Retinal pigment epithelial cell (primary cell): ENCODE measurements at regions not wholly inside any gene's neighbourhood (a gene's known extent, or its start where the extent isn't known, plus 50 kb on each side); places are given as distances from the start of the nearest gene placed in this dataset.
A peak's percentile ranks its signal among the peaks of the same experiment; 100 is the strongest.

Experiments used
- DNase-seq: peaks from one replicate; pipeline ENCODE4 v3.0.0-alpha.2; 2010; ENCODE audit warnings: low read depth
- H3K4me3 ChIP-seq: 2 replicates; pipeline ENCODE4 v1.5.1; 2011; ENCODE audit warnings: mild to moderate bottlenecking, low read length, control low read depth, moderate library complexity
- CTCF ChIP-seq: conservative IDR thresholded peaks from 2 replicates; pipeline ENCODE4 v1.5.1; 2011; ENCODE audit warnings: low read depth, low read length, control low read depth, inconsistent platforms

- no peak for DNase-seq
- no peak overlapping the region for H3K4me3 ChIP-seq
- TF ChIP-seq CTCF = no peak
These were observed 225.7 kb upstream of the ANKRD30A start for GRCh38 chr10:36899652-36900051.

GRCh38 chr10:36888925-36889573, 236.3 kb upstream of the ANKRD30A start:
- no peak overlapping the region for H3K4me3 ChIP-seq
- peak; percentile 49 for TF ChIP-seq CTCF
- no peak for DNase-seq

- DNase-seq = no peak
- no peak overlapping the region for H3K4me3 ChIP-seq
- TF ChIP-seq CTCF = no peak
These were observed 239.0 kb upstream of the ANKRD30A start for GRCh38 chr10:36886303-36886891.

- no peak overlapping the region for H3K4me3 ChIP-seq
- no peak for TF ChIP-seq CTCF
- DNase-seq = no peak
These were observed 239.7 kb upstream of the ANKRD30A start for GRCh38 chr10:36885746-36886145.

- no peak overlapping the region for H3K4me3 ChIP-seq
- no peak for TF ChIP-seq CTCF
- no peak for DNase-seq
These were observed 242.6 kb upstream of the ANKRD30A start for GRCh38 chr10:36882781-36883180.

- no peak for DNase-seq
- peak; percentile 72 for TF ChIP-seq CTCF
- H3K4me3 ChIP-seq = no peak overlapping the region
These were observed 244.5 kb upstream of the ANKRD30A start for GRCh38 chr10:36880898-36881297.
